Right lobe of liver (tissue), 4 donors: ENCODE measurements at regions not wholly inside any gene's neighbourhood (a gene's known extent, or its start where the extent isn't known, plus 50 kb on each side); places are given as distances from the start of the nearest gene placed in this dataset.
"Not testable (repeated sequence)": the region's sequence is repeated elsewhere in the genome, so short reads cannot be mapped to it uniquely, and the experiment has no call there.

Experiments
- POLR2A ChIP-seq: fragments of 450-650 bp; IDR thresholded peaks from one replicate; pipeline ENCODE4 v1.6.1; 2017; ENCODE audit warnings: antibody characterized with exemption, mild to moderate bottlenecking
- TF ChIP-seq, protein P1 (sequence below), 4 donors: fragments of 200-600 bp in 3 of 4; fragments of 450-650 bp in 1 of 4; IDR thresholded peaks; one replicate each; pipeline versions ENCODE4 v1.5.1 to v1.8.0; 2016 to 2022; ENCODE audit warnings: antibody characterized with exemption in 4 of 4, mild to moderate bottlenecking in 2 of 4
- donor health status: DM: no; HTN: no; CAD: no.
- donor health status: DM: no; HTN: no; CAD: no.
- donor health status: DM: no; HTN: yes; CAD: no.

DNA sequence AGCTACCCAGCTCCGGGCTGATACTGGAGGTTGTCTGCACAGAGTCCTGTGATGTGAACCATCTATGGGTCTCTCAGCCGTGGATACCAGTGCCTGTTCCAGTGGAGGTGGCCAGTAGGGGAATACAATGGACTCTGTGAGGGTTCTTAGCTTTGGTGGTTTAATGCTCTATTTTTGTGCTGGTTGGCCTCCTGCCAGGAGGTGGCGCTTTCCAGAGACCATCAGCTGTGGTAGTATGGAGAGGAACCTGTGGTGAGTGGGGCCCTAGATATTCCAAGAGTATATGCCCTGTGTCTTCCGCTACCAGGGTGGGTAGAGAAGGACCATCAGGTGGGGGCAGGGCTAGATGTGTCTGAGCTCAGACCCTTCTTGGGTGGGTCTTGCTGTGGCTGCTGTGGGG, 103.0 kb upstream of the RXFP1 start:
- TF ChIP-seq, protein P1, sequence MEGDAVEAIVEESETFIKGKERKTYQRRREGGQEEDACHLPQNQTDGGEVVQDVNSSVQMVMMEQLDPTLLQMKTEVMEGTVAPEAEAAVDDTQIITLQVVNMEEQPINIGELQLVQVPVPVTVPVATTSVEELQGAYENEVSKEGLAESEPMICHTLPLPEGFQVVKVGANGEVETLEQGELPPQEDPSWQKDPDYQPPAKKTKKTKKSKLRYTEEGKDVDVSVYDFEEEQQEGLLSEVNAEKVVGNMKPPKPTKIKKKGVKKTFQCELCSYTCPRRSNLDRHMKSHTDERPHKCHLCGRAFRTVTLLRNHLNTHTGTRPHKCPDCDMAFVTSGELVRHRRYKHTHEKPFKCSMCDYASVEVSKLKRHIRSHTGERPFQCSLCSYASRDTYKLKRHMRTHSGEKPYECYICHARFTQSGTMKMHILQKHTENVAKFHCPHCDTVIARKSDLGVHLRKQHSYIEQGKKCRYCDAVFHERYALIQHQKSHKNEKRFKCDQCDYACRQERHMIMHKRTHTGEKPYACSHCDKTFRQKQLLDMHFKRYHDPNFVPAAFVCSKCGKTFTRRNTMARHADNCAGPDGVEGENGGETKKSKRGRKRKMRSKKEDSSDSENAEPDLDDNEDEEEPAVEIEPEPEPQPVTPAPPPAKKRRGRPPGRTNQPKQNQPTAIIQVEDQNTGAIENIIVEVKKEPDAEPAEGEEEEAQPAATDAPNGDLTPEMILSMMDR (IDR thresholded peaks at IDR 0.05) = not testable (repeated sequence)
- TF ChIP-seq POLR2A = not testable (repeated sequence)
